ENCODE measurements at regions not wholly inside any gene's neighbourhood (a gene's known extent, or its start where the extent isn't known, plus 50 kb on each side); places are given as distances from the start of the nearest gene placed in this dataset.

DNA sequence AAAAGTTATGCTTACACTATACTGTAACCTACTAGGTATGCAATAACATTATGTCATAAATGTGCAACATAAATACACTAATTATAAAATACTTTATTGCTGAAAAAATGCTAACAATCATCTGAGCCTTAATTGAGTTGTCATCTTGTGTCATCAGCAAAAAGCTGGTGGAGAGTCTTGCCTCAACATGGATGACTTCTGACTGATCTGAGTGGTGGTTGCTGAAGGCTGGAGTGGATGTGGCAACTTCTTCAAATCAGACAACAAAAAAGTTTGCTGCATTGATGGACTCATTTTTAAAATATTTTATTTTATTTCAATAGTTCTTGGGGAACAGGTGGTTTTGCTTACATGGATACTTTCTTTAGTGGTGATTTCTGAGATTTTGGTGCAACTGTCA, 93.9 kb upstream of the AMN1 start:
- TF ChIP-seq, protein P1, sequence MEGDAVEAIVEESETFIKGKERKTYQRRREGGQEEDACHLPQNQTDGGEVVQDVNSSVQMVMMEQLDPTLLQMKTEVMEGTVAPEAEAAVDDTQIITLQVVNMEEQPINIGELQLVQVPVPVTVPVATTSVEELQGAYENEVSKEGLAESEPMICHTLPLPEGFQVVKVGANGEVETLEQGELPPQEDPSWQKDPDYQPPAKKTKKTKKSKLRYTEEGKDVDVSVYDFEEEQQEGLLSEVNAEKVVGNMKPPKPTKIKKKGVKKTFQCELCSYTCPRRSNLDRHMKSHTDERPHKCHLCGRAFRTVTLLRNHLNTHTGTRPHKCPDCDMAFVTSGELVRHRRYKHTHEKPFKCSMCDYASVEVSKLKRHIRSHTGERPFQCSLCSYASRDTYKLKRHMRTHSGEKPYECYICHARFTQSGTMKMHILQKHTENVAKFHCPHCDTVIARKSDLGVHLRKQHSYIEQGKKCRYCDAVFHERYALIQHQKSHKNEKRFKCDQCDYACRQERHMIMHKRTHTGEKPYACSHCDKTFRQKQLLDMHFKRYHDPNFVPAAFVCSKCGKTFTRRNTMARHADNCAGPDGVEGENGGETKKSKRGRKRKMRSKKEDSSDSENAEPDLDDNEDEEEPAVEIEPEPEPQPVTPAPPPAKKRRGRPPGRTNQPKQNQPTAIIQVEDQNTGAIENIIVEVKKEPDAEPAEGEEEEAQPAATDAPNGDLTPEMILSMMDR (IDR thresholded peaks at IDR 0.05 in 8 of 11, conservative IDR thresholded peaks at IDR 0.05 in 3 of 11), result no peak
- TF ChIP-seq POLR2A (IDR thresholded peaks at IDR 0.05), result no peak

All from spleen (tissue), 7 donors.